ENCODE measurements at regions not wholly inside any gene's neighbourhood (a gene's known extent, or its start where the extent isn't known, plus 50 kb on each side); places are given as distances from the start of the nearest gene placed in this dataset.

- WGBS (ENCODE audit: low lambda C conversion rate, missing lambda C conversion rate): 75% methylated on average over 4 of the region's 4 CpGs
- Histone ChIP-seq H3K4me3 (no peak overlapping the region), H3K9me2 (replicated peaks; ENCODE audit: insufficient read depth) (no peaks in the 10 kb centered on the region), H2AFZ (no peak overlapping the region), H3K27me3 (no peaks in the 10 kb centered on the region), H3K79me2 (no peaks in the 10 kb centered on the region), H3K4me2 (no peak overlapping the region), H3K9me3 (ENCODE audit: low read depth) (no peaks in the 10 kb centered on the region), H3K27ac (no peak overlapping the region), H3K36me3 (replicated peaks; ENCODE audit: insufficient read depth, low read depth) (no peaks in the 10 kb centered on the region), H3K4me1 (ENCODE audit: insufficient read depth) (no peaks in the 10 kb centered on the region), H4K20me1 (ENCODE audit: insufficient read depth, poor library complexity, severe bottlenecking) (no peaks in the 10 kb centered on the region)
- DNase-seq (ENCODE audit: low spot score): no peak
- TF ChIP-seq EZH2phosphoT487 (IDR thresholded peaks at IDR 0.05; ENCODE audit: low read depth, severe bottlenecking, unreplicated experiment): no peak
- TF ChIP-seq CTCF (IDR thresholded peaks at IDR 0.05; ENCODE audit: poor library complexity): no peak
- TF ChIP-seq EZH2 (IDR thresholded peaks at IDR 0.05; ENCODE audit: borderline replicate concordance): no peak
These were observed 622.6 kb upstream of the CELF2 start for GRCh38 chr10:10394933-10395658.

GRCh38 chr10:10396601-10397000 is 621.1 kb upstream of the CELF2 start:
- Histone ChIP-seq H3K4me2 (no peak overlapping the region), H3K36me3 (replicated peaks; ENCODE audit: insufficient read depth, low read depth) (no peaks in the 10 kb centered on the region), H3K79me2 (no peaks in the 10 kb centered on the region), H3K4me3 (no peak overlapping the region), H3K9me2 (replicated peaks; ENCODE audit: insufficient read depth) (no peaks in the 10 kb centered on the region), H3K27ac (no peak overlapping the region), H3K4me1 (ENCODE audit: insufficient read depth) (no peaks in the 10 kb centered on the region), H3K9me3 (ENCODE audit: low read depth) (no peaks in the 10 kb centered on the region), H2AFZ (no peak overlapping the region), H4K20me1 (ENCODE audit: insufficient read depth, poor library complexity, severe bottlenecking) (no peaks in the 10 kb centered on the region), H3K27me3 (no peaks in the 10 kb centered on the region)
- 96% methylated on average over 3 of the region's 3 CpGs for WGBS (ENCODE audit: low lambda C conversion rate, missing lambda C conversion rate)
- TF ChIP-seq EZH2phosphoT487 (IDR thresholded peaks at IDR 0.05; ENCODE audit: low read depth, severe bottlenecking, unreplicated experiment): no peak
- no peak for TF ChIP-seq CTCF (IDR thresholded peaks at IDR 0.05; ENCODE audit: poor library complexity)
- no peak for TF ChIP-seq EZH2 (IDR thresholded peaks at IDR 0.05; ENCODE audit: borderline replicate concordance)
- DNase-seq (ENCODE audit: low spot score): no peak

GRCh38 chr10:10397906-10398305 is 619.8 kb upstream of the CELF2 start:
- no peak for DNase-seq (ENCODE audit: low spot score)
- Histone ChIP-seq H3K9me3 (ENCODE audit: low read depth) (no peaks in the 10 kb centered on the region), H3K79me2 (no peaks in the 10 kb centered on the region), H3K4me3 (no peak overlapping the region), H4K20me1 (ENCODE audit: insufficient read depth, poor library complexity, severe bottlenecking) (no peaks in the 10 kb centered on the region), H3K4me1 (ENCODE audit: insufficient read depth) (no peaks in the 10 kb centered on the region), H2AFZ (no peak overlapping the region), H3K27me3 (no peaks in the 10 kb centered on the region), H3K9me2 (replicated peaks; ENCODE audit: insufficient read depth) (no peaks in the 10 kb centered on the region), H3K27ac (no peak overlapping the region), H3K4me2 (no peak overlapping the region), H3K36me3 (replicated peaks; ENCODE audit: insufficient read depth, low read depth) (no peaks in the 10 kb centered on the region)
- TF ChIP-seq CTCF (IDR thresholded peaks at IDR 0.05; ENCODE audit: poor library complexity): no peak
- TF ChIP-seq EZH2 (IDR thresholded peaks at IDR 0.05; ENCODE audit: borderline replicate concordance): no peak
- TF ChIP-seq EZH2phosphoT487 (IDR thresholded peaks at IDR 0.05; ENCODE audit: low read depth, severe bottlenecking, unreplicated experiment): no peak
